ENCODE measurements at regions not wholly inside any gene's neighbourhood (a gene's known extent, or its start where the extent isn't known, plus 50 kb on each side); places are given as distances from the start of the nearest gene placed in this dataset.

DNA sequence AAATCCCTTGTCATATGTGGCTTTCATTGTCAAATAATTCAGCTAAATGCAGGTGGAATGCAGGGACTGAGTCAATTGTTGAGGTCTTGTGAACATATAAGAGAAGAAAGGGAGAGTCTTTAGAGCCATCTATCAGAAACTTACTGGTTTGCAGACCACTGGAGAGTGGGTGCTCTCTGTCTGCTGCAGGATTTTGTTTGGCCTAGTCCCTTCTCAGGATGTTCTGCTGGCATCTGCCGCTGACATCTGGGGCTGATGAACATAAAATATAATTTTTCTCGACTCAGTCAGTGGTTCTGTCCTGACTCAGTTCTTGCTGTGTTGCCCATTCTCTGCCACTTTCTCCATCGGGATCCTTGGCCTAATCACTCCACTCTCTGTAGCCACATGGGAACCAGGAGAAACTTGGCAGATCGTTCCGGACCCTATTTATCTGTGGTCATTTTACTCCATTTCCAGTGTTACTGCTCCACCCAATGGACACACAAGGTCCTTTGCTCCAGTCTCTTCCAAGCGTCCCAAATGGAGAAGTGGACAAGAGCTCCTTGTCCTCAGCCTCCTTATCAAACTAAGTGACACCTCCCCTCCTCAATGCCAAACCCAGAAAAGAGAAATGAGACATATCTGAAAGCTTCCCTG, 436.2 kb downstream of the FAT4 start:
- H3K4me3 Mint-ChIP-seq: no peak overlapping the region
- H3K9me3 Mint-ChIP-seq: no peaks in the 10 kb centered on the region
- no peaks in the 10 kb centered on the region for H3K4me1 Mint-ChIP-seq
- H3K27ac Mint-ChIP-seq: no peak overlapping the region
- no peak for DNase-seq
- H3K27me3 Mint-ChIP-seq: no peaks in the 10 kb centered on the region
- intact Hi-C loops (cut with micrococcal nuclease): no loop called here
- H3K36me3 Mint-ChIP-seq (ENCODE audit: low read depth): no peaks in the 10 kb centered on the region

DNA sequence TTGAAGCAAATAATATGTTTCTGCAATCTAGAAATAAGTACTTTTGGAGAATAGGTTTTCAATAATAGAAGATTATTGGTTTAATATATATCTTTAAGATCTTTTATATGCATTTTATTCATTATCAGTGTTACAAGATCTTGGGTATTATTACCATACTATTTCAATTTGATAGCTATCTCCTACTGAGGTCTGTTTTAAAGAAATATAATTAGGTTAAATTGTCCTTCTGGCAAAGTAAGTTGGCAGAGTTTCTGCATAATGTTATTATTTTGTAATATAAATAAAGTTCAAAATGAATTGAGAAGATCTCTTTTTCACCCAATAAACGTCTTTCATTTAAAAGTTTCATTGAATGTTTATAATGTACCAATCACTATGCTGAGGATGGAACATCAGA, 443.7 kb downstream of the FAT4 start:
- Mint-ChIP-seq H3K4me1 (no peaks in the 10 kb centered on the region), H3K27ac (no peak overlapping the region), H3K9me3 (no peaks in the 10 kb centered on the region), H3K36me3 (ENCODE audit: low read depth) (no peaks in the 10 kb centered on the region), H3K4me3 (no peak overlapping the region), H3K27me3 (no peaks in the 10 kb centered on the region)
- DNase-seq: no peak
- intact Hi-C loops (cut with micrococcal nuclease): no loop called here

DNA sequence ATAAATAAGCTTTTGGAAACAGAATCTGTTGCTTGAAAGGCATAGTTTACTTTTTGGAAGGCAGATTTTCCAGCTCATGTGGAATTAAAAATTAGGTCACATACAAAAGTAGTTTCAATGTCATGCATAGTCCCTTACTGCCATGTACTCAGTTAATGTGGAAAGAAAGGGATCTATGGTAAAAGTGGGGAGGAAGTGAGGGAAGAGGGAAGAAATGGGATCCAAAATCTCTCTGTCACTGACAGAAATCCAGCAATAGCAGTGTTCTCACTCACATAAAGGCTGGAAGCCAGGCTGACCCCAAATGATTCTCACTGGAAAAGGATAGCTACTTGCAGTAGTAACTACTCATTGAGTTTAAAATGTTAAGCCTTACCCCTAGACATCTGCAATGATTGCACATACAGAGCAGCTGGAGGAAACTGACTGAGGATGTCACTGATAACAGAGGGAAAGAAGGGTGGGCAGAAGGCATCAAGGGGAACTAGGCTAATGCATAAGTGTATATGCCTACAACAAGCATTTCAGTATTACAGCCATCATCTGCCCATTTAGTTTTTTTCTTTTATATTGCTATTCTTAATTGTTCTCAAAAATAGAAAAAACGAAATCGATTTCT, 445.6 kb downstream of the FAT4 start:
- intact Hi-C loops (cut with micrococcal nuclease): no loop called here
- H3K4me1 Mint-ChIP-seq: no peaks in the 10 kb centered on the region
- no peak overlapping the region for H3K4me3 Mint-ChIP-seq
- no peaks in the 10 kb centered on the region for H3K9me3 Mint-ChIP-seq
- no peaks in the 10 kb centered on the region for H3K36me3 Mint-ChIP-seq (ENCODE audit: low read depth)
- no peaks in the 10 kb centered on the region for H3K27me3 Mint-ChIP-seq
- H3K27ac Mint-ChIP-seq: no peak overlapping the region
- DNase-seq: no peak

DNA sequence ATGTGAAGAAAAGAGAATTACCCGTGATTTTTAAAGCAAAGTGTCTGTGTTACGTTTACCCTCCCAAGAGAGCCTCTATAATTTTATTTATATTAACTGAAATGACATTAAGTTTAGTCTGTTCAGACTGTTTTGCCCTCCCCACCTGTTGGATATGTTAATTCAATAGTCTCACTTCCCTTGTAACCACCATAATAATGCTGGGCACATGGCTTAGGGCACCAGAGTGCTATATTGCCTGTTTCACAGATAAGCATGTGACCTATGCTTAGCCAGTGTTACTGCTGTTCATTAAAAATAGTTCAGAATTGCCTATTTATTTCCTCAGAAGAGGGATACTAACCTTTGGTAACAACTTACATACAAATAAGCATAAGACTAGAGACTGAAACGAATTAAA, 446.2 kb downstream of the FAT4 start:
- Mint-ChIP-seq H3K36me3 (ENCODE audit: low read depth) (no peaks in the 10 kb centered on the region), H3K4me1 (no peaks in the 10 kb centered on the region), H3K4me3 (no peak overlapping the region), H3K27me3 (no peaks in the 10 kb centered on the region), H3K27ac (no peak overlapping the region), H3K9me3 (no peaks in the 10 kb centered on the region)
- intact Hi-C loops (cut with micrococcal nuclease): no loop called here
- no peak for DNase-seq

DNA sequence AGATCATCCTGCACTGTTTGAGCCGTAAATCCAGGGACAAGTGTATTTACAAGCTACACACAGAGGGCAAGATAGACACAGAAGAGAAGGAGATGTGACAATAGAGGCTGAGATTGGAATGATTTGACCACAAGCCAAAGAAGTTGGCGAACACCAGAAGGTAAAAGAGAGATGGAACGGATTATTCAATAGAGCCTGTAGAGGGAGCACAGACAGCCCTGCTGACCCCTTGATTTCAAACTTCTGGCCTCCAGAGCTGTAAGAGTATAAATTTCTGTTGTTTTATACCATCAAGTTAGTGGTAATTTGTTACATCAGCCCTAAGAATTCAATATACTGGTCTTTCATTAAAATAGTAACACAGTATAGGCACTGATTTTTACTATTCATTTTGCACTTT, 447.8 kb downstream of the FAT4 start:
- Mint-ChIP-seq H3K27ac (no peak overlapping the region), H3K27me3 (no peaks in the 10 kb centered on the region), H3K4me1 (no peaks in the 10 kb centered on the region), H3K9me3 (no peaks in the 10 kb centered on the region), H3K36me3 (ENCODE audit: low read depth) (no peaks in the 10 kb centered on the region), H3K4me3 (no peak overlapping the region)
- DNase-seq: no peak
- intact Hi-C loops (cut with micrococcal nuclease): no loop called here

DNA sequence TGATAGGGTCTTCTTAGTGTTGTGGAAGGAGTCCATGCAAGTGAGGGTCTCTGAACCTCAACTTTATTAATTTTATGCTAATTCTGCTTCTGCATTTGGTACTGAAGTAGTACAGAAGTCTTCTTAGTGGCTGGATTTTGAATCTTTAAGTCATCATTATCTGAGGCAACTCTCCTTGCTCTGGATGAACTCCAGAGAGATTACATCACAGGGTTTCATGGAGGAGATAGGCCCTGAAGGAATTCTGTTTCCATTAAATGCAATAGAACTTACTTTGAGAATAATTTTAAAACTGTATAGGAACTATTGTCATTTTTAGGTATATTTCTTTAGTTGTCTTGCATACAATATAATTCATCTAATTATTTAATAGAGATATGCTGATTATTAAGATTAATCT, 451.2 kb downstream of the FAT4 start:
- H3K4me3 Mint-ChIP-seq: no peak overlapping the region
- H3K9me3 Mint-ChIP-seq: no peaks in the 10 kb centered on the region
- no peak for DNase-seq
- intact Hi-C loops (cut with micrococcal nuclease): no loop called here
- H3K36me3 Mint-ChIP-seq (ENCODE audit: low read depth): no peaks in the 10 kb centered on the region
- H3K4me1 Mint-ChIP-seq: no peaks in the 10 kb centered on the region
- no peaks in the 10 kb centered on the region for H3K27me3 Mint-ChIP-seq
- H3K27ac Mint-ChIP-seq: no peak overlapping the region

DNA sequence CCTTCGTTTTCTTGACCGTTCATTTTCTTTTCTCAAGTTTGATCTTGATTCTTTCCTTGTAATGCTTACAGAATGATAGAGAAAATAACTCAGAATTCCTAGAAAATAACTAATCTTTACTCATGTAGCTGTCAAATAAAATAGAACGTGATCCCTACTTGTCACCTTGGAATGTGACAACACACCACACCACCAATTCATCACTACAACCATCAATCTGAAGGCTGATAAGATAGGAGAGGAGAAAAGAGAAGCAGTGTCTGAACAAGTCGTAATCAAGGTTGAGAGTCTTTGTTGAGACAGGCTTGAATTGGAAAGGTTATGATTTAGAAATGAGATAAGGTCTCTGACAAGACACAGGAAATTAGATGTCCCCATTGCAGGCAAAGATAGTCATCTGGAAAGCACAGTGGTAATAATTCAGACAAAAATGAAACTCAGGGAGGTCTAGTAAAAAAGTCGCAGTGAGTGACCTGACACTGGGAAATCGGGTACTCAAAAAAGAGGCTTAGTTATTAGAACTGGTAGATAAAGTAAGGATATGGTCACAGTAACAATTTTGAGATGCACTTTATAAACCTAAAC, 456.2 kb downstream of the FAT4 start:
- H3K27ac Mint-ChIP-seq: no peak overlapping the region
- H3K4me3 Mint-ChIP-seq: no peak overlapping the region
- no peaks in the 10 kb centered on the region for H3K4me1 Mint-ChIP-seq
- no peak for DNase-seq
- intact Hi-C loops (cut with micrococcal nuclease): no loop called here
- no peaks in the 10 kb centered on the region for H3K9me3 Mint-ChIP-seq
- H3K36me3 Mint-ChIP-seq (ENCODE audit: low read depth): no peaks in the 10 kb centered on the region
- H3K27me3 Mint-ChIP-seq: no peaks in the 10 kb centered on the region

DNA sequence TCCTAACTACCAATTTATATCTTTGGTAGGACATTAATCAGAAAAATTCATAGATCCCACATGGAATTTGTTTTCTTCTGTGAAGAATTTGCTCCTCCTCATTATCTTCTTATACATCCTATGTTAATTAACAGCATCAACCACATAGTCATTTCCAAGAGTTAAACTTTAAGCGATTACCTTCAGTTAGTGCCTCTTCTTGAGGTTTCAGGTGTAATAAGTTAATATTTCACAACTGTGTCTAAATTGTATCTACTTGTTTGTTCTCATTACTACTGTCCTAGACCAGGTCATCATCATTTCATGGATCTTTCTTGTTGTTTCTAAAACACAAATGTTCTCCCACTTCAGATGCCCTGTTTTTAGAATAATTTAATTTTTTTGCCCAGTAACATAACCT, 457.9 kb downstream of the FAT4 start:
- Mint-ChIP-seq H3K4me1 (no peaks in the 10 kb centered on the region), H3K36me3 (ENCODE audit: low read depth) (no peaks in the 10 kb centered on the region), H3K27me3 (no peaks in the 10 kb centered on the region), H3K4me3 (no peak overlapping the region), H3K9me3 (no peaks in the 10 kb centered on the region), H3K27ac (no peak overlapping the region)
- no peak for DNase-seq
- intact Hi-C loops (cut with micrococcal nuclease): no loop called here

DNA sequence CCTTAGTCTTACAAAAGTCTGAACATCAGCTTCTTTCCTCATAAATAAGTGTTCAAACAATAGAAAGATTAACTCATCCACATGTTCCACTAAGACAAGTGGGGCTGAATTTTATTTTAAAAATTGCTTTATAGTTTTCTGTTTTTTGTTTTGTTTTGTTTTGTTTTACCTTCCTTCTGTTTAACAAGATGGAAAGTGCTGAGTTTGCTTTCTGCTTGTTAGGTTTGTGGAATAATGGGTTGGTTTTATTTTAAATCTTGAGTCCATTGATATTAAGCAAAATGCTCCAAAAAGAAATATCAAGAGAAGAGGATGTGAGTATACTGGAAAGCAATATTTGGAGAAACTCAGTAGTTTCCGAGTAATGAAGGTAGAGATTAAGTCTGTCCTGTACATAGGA, 458.7 kb downstream of the FAT4 start:
- Mint-ChIP-seq H3K36me3 (ENCODE audit: low read depth) (no peaks in the 10 kb centered on the region), H3K4me1 (no peaks in the 10 kb centered on the region), H3K27ac (no peak overlapping the region), H3K9me3 (no peaks in the 10 kb centered on the region), H3K27me3 (no peaks in the 10 kb centered on the region), H3K4me3 (no peak overlapping the region)
- intact Hi-C loops (cut with micrococcal nuclease): no loop called here
- no peak for DNase-seq

DNA sequence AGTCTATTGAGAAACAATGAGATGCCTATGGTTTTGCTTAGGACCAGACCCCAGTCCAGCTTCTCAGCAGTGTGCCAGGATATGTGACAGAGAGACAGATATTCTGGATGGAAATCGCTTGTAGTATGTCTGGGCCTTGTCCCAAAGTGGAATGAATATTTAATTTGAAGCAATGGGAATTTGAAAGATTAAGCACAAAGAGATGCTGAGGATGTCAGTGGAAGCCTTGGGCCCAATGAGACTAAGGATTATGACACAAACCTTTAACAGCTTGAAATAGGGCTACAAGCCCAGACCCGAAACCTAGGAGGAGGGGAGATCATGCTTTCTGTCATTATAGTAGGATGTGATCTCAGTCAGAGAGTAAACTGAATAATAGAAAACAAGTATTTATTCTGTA, 459.2 kb downstream of the FAT4 start:
- Mint-ChIP-seq H3K27ac (no peak overlapping the region), H3K36me3 (ENCODE audit: low read depth) (no peaks in the 10 kb centered on the region), H3K4me3 (no peak overlapping the region), H3K4me1 (no peaks in the 10 kb centered on the region), H3K9me3 (no peaks in the 10 kb centered on the region), H3K27me3 (no peaks in the 10 kb centered on the region)
- DNase-seq: no peak
- intact Hi-C loops (cut with micrococcal nuclease): no loop called here

DNA sequence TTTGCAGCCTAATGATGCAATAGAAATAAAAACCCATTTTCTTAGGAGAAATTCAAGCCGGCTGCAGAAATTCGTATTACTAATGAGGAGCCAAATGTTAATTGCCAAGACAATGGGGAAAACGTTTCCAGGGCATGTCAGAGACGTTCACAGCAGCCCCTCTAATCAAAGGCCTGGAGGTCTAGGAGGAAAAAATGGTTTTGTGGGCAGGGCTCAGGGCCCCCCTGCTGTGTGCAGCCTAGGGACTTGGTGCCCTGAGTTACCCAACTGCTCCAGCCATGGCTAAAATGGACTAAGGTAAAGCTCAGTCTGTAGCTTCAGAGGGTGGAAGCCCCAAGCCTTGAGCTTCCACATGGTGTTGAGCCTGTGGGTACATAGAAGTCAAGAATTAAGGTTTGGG, 461.4 kb downstream of the FAT4 start:
- Mint-ChIP-seq H3K27ac (no peak overlapping the region), H3K4me1 (no peaks in the 10 kb centered on the region), H3K9me3 (peaks cover 3% of the 10 kb centered on the region), H3K36me3 (ENCODE audit: low read depth) (no peaks in the 10 kb centered on the region), H3K4me3 (no peak overlapping the region), H3K27me3 (no peaks in the 10 kb centered on the region)
- no peak for DNase-seq
- intact Hi-C loops (cut with micrococcal nuclease): no loop called here

DNA sequence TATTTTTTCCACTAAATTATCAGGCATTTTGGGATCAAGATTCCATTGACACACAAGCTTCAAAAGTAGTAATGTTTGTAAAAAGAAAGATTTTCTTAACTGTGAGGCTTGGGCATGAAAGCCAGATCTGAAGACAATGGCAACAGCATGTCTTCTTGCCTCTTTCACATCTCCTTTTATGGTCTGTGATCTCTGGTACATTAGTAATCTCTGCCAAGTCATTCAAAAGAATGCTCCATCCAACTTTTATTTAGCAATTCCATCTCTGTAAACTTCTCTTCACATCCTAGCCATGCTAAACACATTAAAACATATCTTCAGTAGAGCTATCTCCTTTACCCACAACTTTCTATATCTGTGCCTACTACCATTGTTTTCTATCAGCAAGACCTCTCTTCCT, 465.4 kb downstream of the FAT4 start:
- Mint-ChIP-seq H3K36me3 (ENCODE audit: low read depth) (no peaks in the 10 kb centered on the region), H3K4me3 (no peak overlapping the region), H3K27me3 (no peaks in the 10 kb centered on the region), H3K27ac (no peak overlapping the region), H3K4me1 (no peaks in the 10 kb centered on the region), H3K9me3 (peaks cover 3% of the 10 kb centered on the region)
- intact Hi-C loops (cut with micrococcal nuclease): no loop called here
- no peak for DNase-seq

DNA sequence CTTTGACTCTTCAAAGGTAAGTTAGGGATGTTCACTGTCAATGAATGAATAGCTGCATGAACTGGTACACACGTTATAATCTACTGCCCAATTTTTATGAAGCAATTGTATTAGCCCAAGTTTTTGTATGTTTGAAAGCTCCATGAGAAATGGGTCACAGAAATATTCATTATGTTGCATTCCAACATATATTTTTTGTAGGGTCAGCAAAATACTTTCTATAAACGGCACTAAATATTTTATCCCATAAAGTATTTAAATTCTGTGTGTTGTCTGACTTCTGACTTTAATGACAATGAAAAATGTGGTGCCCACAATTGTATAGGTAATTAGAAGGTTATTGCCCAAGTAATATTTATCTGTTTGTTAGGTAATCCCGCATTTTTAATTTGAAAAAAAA, 466.0 kb downstream of the FAT4 start:
- intact Hi-C loops (cut with micrococcal nuclease): no loop called here
- no peak for DNase-seq
- H3K4me1 Mint-ChIP-seq: no peaks in the 10 kb centered on the region
- peaks cover 3% of the 10 kb centered on the region for H3K9me3 Mint-ChIP-seq
- H3K4me3 Mint-ChIP-seq: no peak overlapping the region
- H3K27me3 Mint-ChIP-seq: no peaks in the 10 kb centered on the region
- H3K36me3 Mint-ChIP-seq (ENCODE audit: low read depth): no peaks in the 10 kb centered on the region
- no peak overlapping the region for H3K27ac Mint-ChIP-seq

DNA sequence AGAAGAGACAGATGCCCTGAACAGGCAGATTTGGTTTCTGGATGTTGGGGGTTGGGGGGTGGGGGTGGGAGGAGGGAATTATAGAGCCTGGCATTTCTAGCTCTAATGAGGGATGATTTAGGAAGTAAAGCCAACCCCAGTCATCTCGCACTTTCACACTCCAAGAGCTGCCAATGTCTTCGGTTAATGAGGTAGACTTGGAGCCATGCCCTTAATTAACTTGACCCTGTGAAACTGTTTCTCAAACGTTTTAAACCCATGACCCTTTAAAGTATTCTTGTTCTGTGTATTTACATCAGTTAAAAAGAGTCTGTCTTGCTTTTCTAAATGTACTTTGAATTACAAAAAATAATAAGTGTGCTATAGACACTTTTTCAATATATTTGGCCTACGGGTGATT, 466.9 kb downstream of the FAT4 start:
- DNase-seq: no peak
- no peaks in the 10 kb centered on the region for H3K4me1 Mint-ChIP-seq
- no peaks in the 10 kb centered on the region for H3K36me3 Mint-ChIP-seq (ENCODE audit: low read depth)
- peaks cover 3% of the 10 kb centered on the region for H3K9me3 Mint-ChIP-seq
- H3K27ac Mint-ChIP-seq: no peak overlapping the region
- H3K4me3 Mint-ChIP-seq: no peak overlapping the region
- intact Hi-C loops (cut with micrococcal nuclease): no loop called here
- H3K27me3 Mint-ChIP-seq: no peaks in the 10 kb centered on the region

DNA sequence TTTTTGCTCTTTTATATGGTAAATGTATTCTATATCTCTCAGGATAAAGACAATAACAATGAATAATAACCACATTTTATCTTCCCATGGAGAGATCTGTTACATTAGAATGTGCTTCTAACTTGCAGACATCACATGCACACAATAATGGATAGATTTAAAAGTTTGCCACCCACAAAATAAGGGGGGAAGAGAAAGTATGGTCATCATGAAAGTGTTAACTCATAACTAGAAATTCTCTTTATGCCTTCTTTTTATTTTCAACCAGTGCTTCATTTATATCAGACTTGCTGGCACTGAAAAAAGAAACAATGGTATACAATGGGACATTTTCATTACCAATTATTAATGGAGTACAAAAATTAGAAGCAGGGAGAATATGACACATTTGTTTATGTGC, 470.0 kb downstream of the FAT4 start:
- intact Hi-C loops (cut with micrococcal nuclease): no loop called here
- Mint-ChIP-seq H3K9me3 (peaks cover 3% of the 10 kb centered on the region), H3K4me1 (no peaks in the 10 kb centered on the region), H3K4me3 (no peak overlapping the region), H3K27ac (no peak overlapping the region), H3K27me3 (no peaks in the 10 kb centered on the region), H3K36me3 (ENCODE audit: low read depth) (no peaks in the 10 kb centered on the region)
- no peak for DNase-seq
